ENCODE measurements at regions not wholly inside any gene's neighbourhood (a gene's known extent, or its start where the extent isn't known, plus 50 kb on each side); places are given as distances from the start of the nearest gene placed in this dataset.
A peak's percentile ranks its signal among the peaks of the same experiment; 100 is the strongest.
"Not testable (repeated sequence)": the region's sequence is repeated elsewhere in the genome, so short reads cannot be mapped to it uniquely, and the experiment has no call there.

DNA sequence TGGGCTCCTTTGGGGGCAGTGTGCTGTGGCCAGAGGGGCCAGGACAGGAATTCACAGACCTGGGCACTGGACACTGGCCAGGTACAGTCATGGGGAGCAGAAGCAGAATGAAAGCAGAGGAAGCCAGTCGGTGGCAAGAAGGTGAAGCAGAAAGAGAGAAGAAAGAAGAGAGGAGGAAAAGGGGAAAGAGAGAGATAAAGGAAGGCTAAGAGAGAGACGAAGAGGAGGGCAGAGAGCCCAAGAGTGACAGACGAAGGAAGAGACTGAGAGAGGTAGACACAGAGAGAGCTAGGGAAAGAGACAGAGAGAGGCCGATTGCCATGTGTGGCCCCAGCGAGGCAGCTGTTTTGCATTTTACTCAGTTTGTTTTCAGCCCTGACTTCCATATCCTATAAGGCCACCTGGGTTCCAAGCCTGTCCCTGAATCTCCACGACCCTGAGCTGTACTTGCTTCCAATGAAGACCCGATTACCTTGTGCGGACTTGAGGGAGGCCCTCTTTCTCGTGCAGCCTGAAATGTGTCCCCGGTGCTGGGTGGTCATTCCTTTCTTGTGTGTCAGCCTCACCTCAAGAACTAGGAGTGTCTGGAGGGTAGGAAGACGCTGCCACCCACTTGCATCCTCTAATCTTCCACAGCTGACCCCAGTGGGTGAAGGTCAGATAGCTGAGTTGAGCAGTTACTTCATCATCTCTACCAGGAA lies 73.9 kb downstream of the LSM3 start:
- DNase-seq (ENCODE audit: low read depth): peak; percentile 14

DNA sequence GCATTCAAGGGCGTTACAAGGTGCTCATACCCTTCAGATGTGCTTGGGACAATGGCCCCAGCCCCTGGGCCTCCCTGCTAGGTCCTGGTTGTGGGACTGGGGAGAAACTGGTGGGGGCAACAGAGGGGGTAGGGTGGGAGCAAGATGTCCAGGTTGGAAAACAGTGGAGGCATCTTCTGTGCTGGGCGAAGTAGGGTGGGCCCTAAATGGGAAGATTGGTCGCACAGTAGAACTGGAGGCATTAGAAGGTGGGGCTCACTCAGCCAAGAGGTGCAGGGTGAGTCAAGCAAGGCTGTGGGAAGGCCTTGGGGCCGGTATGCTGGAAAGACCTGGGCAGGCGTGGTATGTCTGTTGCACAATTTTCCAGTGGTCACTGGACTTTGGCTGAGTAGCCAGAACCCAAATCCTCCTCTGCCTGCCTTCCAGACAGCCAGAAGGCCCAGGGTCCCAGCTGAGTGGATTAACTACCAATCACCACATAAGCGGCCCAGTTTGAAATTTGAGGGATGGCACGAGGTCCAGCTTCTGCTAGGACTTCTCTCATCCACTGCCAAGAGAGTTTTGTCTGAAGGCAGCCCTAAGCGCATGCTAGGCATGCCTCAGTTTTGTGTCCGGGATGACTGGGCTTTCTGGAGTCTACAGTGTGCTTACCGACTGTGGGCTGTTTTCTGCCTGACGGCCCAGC lies 74.5 kb downstream of the LSM3 start:
- peak; percentile 24 for DNase-seq (ENCODE audit: low read depth)

DNA sequence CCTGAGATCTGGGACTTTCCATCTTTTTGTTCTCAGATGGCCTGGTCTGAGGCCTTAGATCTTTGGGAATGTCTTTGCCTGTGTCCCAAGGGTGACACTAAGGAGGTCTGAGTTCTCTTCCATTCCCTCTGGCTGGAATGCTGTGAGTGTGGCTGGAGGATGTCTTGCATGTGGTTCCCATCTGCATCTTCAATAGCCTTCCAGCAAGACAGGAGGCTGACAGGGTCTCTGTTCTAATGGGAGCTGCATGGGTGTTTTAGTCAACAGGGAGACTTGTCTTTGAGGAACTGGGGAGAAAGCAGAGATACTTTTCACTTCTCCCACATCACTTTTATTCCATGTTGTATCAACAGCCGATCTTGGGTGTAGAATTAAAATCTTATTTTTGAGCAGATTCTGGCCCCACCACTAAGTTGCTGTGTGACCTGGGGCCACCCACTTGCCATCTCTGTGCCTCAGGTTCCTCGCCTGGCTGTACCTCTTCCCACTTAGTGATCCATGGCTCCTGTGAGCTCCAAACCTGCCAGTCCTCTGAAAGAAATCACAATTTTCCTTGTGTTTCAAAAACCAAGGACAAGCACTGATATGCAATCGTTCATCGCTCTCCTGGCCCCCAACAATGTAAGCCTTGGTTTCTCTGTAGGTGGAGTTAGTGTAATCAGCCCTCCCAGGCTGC lies 75.2 kb downstream of the LSM3 start:
- no peak for DNase-seq (ENCODE audit: low read depth)

DNA sequence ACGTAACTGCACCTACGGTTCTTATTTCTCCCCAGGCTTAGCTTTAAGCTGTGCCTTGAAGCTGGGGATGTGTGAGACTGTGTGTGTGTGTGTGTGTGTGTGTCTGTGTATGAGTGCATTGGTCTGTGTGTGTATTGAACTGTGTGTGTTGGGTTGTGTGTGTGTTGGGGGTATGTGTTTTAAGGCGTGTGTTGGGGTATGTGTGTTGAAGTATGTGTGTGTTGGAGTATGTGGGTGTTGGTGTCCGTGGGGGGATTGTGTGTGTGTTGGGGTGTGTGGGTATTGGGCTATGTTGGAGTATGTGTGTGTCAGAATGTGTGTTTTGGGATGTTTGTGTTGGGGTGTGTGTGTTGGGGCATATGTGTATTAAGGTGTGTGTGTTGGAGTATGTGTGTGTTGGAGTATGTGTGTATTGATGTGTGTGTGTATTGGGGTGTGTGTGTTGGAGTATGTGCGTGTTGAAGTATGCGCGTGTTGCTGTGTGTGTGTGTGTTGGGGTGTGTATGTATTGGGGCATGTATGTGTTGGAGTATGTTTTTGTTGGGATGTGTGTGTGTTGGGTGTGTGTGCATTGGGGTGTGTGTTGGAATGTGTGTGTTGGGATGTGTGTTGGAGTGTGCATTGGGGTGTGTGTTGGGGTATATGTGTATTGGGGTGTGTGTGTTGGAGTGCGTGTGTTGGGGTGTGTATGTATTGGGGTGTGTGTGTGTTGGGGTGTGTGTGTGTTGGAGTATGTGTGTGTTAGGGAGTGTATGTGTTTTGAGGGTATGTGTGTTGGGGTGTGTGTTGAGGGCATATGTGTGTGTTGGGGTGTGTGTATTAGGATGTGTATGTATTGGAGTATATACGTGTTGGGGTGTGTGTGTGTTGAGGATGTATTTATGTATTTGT lies 76.4 kb downstream of the LSM3 start:
- DNase-seq (ENCODE audit: low read depth): no peak

DNA sequence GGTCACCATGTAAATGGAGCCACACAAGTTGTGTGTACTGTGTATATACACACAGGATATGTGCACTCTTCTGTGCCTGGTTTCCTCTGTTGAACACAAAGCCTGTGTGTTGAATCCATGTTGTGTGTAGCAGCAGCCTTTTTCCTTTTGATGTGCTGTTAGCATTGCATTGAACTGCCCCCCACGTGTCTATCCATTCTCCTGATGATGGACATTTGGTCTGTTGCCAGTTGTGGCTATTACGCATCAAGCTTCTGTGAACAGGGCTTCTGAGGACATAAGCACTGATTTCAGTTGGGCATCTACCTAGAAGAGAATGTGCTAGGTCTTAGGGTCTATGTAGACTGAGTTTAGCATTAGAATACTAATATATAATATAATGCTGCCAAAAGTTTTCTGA lies 77.4 kb downstream of the LSM3 start:
- no peak for DNase-seq (ENCODE audit: low read depth)

DNA sequence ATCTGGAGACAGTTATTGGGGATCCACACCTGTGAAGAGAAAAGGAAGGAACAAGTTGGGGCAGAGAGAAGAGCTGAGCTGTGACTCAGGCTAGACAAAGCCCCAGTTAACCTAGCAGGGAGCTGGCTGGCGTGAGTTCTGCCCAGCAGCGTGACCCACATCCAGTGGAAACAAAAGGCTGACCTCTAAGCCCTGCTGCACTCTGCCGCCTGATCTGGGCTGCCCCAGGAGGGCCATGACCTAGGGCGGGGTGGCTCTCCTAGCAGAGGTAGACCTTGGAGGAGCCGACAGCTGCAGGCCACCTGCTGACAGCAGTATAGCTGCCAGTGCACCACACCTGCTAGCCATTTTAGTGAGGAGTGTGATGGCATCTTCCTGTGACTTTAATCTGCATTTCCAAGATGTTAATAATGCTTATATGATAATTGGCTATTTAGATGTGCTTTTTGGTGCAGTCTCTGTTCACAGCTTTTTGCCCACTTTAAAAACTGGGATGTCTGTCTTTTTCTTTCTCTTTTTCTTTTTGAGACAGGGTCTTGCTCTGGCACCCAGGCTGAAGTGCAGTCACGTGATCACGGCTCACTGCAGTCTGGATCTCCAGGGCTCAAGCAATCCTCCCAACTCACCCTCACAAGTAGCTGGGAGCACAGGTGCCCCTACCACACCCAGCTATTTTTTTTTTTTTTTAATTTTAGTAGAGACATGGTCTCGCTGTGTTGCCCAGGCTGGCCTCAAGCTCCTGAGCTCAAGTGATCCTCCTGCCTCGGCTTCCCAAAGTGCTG lies 78.1 kb downstream of the LSM3 start:
- DNase-seq (ENCODE audit: low read depth): no peak

DNA sequence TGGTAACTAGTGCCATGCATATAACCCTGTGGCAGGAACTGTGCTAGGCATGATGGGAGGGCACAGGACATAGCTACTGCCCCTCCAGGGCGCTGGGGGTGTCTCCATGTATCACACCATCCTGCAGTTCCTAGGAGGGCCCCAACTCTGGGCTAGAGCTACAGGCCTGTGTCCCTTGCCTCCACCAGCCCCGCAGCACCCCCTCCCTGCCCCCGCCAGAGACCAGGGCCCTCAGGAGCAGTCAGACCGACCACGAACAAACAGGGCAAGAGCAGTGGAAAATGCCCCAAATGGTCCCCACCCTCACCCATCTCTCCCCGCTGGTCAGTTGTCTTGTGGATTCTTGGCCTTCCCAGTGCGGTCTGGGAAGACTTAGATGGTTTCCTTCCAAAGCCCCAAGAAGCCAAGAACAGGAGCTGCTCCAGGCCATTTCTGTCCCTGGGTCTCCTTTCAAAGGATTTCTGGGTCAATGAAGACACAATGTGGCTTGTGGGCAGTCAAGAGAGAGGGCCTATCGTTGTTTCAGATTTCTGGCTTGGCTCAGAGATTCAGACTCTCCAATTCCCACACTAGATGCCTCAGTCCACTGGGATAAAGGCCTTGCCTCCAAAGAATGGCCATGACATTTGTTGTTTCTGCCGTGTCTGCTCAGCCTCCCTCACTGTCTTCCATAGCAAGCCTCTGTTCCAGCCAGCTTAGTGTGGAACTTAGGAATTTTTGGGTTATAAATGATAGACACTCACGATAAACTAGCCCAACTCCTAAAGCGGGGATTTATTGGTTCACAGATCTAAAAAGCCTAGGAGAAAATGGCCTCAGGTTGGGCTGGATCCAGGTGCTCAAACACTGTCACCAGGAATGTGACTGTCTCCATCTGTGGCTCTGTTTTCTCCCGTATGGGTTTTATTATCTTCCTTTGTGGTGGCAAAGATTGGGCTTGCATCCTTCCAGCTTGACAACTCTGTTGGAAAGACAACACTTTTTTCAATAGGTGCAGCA lies 80.6 kb downstream of the LSM3 start:
- DNase-seq (ENCODE audit: low read depth): no peak

DNA sequence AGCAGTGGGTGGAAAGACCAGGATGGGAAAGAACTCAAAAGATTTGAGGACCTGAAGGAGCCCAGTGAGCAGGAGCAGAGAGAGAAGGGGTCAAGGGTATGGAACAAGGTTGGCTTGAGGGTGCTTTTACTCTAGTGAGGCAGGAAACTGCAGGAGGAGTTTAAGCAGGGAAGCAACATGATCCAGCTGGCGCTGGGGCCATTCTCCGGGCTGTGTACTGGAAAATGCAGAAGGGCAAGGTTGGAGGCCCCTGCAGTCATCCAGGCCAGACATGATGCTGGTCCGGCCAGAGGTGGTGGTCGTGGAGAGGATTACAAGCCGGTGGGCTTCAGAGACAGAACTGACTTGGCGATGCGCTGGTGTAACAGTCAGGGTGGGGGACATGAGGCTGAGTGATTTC lies 81.8 kb downstream of the LSM3 start:
- DNase-seq (ENCODE audit: low read depth): no peak

DNA sequence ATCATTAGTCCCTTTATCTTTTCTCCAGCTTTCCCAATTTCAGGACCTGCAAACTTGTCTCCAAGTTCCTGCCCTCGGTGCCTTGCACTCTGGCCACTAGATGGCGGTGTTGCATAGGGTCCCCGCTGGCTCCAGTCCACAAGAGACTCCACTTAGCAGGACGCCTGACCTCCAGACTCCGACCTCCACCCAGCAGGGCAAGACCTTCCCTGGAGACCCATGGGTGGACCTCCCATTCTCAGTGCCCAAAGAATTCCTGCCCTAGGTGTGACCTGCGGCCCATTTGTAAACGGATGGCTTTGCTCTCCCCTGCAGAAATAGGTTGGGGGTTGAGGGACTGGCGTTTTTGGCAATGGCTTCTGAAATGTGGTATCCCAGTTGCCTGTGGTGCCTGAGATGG lies 82.6 kb downstream of the LSM3 start:
- peak; percentile 59 for DNase-seq (ENCODE audit: low read depth)

DNA sequence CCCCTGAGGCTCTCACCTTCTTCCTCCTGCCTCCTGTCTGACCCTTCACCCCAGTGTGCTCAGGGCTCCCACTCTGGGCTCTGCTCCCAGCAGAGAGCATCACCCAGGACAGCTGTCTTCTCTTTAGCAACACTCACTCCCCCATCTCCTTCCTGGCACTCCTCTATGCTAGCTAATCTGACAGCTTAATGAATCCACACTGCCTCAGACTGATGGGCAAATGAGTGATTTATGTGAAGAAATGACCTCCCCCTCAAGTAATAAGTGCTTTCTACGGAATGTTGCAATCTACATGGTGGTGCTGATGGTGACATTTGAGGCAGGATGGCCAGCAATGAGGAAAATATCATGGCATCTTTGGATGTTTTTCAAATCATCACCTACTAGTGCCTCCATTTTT lies 83.6 kb downstream of the LSM3 start:
- DNase-seq (ENCODE audit: low read depth): no peak

DNA sequence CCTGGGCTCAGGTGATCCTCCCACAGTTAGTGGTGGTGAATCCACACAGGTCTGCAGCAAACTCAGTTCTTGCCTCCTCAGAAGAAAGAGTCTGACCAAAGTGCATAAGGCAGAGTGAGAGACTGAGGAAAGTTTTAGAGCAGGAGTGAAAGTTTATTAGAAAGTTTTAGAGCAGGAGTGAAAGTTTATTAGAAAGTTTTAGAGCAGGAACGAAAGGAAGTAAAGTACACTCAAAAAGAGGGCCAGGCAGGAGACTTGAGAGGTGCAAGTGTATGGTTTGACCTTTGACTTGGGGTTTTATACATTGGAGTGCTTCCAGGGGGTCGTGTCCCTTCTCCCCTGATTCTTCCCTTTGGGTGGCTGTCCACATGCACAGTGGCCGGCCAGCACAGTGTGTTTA lies 84.2 kb downstream of the LSM3 start:
- no peak for DNase-seq (ENCODE audit: low read depth)

DNA sequence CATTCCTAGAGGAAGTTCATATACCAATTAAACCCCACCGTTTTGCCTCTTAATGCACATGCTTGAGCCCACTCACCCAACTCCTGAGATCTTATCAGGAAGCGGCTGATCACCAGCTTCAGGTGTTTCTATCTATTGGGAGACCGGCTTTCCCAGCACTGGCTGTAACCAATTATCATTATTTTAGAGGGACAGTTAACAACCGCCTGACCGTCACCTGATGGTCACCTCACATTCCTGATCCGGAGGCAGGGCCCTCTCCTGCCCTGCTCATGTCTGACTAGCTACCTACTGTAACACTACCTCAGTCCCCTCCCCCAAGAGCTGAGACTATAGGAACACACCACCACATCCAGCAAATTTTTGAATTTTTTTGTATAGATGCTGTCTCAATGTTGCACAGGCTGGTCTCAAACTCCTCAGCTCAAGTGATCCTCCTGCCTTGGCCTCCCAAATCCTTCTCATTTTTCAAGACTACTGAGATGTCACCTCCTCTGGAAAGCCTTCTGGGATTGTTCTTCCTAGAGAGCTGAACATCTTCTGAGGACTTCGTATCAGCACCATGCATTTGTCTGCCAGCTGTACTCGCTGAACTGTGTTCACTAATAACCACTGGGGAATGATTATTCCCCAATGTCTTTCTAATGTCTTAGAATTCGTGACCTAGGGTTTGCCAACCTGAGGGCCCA lies 84.8 kb downstream of the LSM3 start:
- DNase-seq (ENCODE audit: low read depth): no peak

DNA sequence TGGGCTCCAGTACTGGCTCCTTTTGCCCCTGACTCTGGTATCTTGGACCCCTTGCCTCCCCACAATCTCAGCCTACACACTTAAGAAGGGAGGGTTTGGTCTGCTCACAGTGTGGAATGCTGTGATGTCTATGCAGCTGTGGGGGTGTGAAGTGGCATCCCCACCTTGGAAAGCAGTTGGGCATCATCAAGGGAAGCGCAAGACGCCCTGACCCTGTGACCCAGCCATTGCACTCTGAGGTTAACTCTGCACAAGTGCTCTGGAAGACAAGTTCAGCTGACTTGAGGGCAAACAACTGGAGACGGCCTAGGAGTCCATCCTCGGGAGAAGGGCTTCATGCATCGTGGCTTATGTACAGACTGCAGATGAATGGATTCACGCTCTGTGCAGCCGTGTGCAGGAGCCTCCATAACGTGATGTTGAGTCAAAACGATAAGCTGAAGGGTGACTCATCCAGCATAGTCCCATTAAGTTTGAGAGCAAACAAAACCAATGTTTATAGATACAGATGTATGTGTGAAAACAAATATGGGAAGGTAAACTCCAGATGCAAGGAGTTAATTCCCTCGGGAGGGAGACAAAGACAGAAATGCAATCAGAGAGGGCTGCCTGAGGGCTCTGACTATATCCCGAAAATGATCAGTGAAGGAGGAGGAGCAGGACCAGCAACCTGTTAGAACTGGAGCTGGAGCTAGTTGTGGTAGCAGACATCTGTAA lies 86.8 kb downstream of the LSM3 start:
- no peak for DNase-seq (ENCODE audit: low read depth)

DNA sequence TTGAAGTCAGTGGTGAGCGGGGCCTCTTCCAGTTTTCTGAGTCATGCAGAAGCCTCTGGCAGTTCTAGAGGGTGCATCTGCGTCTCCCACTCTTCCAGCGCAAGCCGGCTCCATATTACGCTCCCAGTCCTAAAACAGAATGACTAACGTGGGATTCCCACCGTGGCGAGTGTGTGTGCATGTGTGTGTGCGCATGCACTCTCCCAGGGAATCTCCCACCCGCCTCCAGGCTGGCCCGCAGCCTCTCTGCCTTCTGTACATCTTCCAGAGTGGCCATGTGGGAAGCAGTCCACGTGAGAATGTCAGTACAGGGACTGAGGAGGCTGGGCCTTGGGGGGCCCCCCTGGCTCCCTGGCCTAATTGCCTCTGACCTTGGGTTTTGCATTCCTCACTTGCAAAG lies 87.7 kb downstream of the LSM3 start:
- no peak for DNase-seq (ENCODE audit: low read depth)

DNA sequence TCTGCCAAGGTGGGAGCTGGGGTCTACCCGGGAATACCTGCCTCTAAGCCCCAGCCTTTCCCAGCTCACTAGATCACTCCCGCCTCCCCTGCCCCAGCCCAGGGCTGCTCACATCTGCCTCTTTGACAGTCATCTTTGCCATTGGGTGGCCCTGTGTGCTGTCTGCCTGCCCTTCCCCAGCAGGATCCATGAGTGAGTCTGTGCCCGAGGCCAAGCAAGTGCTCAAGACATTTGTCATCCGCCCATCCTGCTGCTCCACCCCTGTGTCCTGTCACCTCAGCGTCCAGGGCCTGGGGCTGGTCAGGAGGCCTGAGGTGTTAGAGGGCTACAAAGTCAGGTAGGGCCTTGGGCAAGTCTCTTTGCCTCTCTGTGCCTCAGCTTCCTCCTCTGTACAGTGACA lies 89.4 kb downstream of the LSM3 start:
- no peak for DNase-seq (ENCODE audit: low read depth)

DNA sequence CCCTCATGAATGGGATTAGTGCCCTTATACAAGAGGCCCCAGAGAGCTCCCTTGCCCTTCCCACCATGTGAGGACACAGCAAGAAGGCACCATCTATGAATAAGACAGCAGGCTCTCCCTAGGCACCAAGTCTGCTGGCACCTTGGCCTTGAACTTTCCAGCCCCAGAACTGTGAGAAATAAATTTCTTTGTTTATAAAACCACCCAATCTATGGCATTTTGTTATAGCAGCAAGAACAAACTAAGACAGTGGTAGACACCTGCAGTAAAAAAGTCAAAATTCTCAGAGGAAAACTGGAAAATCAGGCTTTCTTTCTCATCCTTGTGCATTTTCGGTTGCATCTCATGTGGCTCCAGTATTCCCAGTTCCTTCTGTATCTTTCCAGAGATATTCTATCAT lies 90.3 kb downstream of the LSM3 start:
- no peak for DNase-seq (ENCODE audit: low read depth)

DNA sequence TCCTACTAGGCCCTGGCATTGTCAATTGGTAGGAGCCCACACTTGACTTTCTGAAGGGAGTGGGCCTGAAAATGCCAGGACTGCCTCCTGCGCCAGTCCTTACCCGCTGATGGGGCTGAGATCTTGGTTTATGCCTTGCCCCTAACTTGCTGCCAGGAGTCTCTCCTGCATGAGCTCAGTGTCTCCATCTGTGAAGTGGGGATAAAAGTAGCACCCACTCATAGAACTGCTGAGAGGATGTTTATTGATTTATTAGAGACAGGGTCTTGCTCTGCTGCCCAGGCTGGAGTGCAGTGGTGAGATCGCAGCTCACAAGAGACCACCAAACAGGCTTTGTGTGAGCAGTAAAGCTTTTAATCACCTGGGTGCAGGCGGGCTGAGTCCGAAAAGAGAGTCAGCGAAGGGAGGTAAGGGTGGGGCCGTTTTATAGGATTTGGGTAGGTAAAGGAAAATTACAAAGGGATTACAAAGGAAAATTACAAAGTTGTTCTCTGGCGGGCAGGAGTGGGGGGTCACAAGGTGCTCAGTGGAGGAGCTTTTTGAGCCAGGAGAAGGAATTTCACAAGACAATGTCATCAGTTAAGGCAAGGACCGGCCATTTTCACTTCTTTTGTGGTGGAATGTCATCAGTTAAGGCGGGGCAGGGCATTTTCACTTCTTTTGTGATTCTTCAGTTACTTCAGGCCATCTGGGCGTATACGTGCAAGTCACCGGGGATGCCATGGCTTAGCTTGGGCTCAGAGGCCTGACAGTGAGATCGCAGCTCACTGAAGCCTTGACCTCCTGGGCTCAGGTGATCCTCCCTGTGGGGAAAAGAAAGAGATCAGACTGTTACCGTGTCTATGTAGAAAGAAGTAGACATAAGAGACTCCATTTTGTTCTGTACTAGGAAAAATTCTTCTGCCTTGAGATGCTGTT lies 93.7 kb downstream of the LSM3 start:
- not testable (repeated sequence) for DNase-seq (ENCODE audit: low read depth)

Measured in HS-27A (cell line).